ENCODE measurements at regions not wholly inside any gene's neighbourhood (a gene's known extent, or its start where the extent isn't known, plus 50 kb on each side); places are given as distances from the start of the nearest gene placed in this dataset.

DNA sequence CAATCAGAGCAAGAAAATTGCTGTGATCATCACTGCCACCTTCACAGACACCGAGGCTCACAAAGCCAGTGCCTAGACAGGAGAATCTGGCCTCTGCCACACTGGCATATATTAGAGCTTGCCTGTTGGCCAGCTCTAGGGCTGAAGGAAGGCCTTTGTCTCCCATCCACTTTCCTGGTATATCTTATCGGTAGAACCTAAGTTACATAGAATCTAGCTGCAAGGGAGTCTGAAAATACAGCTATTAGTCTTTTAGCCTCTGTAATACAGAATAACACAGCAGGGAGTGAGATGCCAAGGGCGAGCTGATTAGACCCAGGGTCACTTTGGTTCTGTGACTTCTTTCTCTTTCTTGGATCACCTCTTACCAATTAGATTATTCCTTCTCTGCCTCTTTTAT, 154.9 kb upstream of the KL start:
- no peaks in the 10 kb centered on the region for H3K79me2 ChIP-seq (ENCODE audit: low read length)
- H3K27me3 ChIP-seq (replicated peaks; ENCODE audit: insufficient read depth, low read length): no peaks in the 10 kb centered on the region
- no peaks in the 10 kb centered on the region for H4K20me1 ChIP-seq (ENCODE audit: insufficient read depth, low read length)
- H3K36me3 ChIP-seq (replicated peaks; ENCODE audit: insufficient read depth, low read length): no peaks in the 10 kb centered on the region
- no peak overlapping the region for H3K4me2 ChIP-seq (ENCODE audit: low read depth, low read length)
- H2AFZ ChIP-seq (ENCODE audit: low read length): no peak overlapping the region
- H3K27ac ChIP-seq (ENCODE audit: low read length): no peak overlapping the region
- no peaks in the 10 kb centered on the region for H3K9me2 ChIP-seq (replicated peaks; ENCODE audit: insufficient read depth, low read length)
- no peak overlapping the region for H3K4me3 ChIP-seq (ENCODE audit: low read length)
- no peaks in the 10 kb centered on the region for H3K4me1 ChIP-seq (ENCODE audit: low read length)
- H3K9ac ChIP-seq (ENCODE audit: low read length): no peak overlapping the region
- no peaks in the 10 kb centered on the region for H3K9me3 ChIP-seq (replicated peaks; ENCODE audit: insufficient read depth, low read length)
- DNase-seq: no peak
- TF ChIP-seq EZH2phosphoT487 (IDR thresholded peaks at IDR 0.05; ENCODE audit: low read length) (no peak), EZH2 (optimal IDR thresholded peaks at IDR 0.05; ENCODE audit: low read depth, low read length) (no peak)
- TF ChIP-seq, protein P1, sequence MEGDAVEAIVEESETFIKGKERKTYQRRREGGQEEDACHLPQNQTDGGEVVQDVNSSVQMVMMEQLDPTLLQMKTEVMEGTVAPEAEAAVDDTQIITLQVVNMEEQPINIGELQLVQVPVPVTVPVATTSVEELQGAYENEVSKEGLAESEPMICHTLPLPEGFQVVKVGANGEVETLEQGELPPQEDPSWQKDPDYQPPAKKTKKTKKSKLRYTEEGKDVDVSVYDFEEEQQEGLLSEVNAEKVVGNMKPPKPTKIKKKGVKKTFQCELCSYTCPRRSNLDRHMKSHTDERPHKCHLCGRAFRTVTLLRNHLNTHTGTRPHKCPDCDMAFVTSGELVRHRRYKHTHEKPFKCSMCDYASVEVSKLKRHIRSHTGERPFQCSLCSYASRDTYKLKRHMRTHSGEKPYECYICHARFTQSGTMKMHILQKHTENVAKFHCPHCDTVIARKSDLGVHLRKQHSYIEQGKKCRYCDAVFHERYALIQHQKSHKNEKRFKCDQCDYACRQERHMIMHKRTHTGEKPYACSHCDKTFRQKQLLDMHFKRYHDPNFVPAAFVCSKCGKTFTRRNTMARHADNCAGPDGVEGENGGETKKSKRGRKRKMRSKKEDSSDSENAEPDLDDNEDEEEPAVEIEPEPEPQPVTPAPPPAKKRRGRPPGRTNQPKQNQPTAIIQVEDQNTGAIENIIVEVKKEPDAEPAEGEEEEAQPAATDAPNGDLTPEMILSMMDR (IDR thresholded peaks at IDR 0.05; ENCODE audit: low read length): no peak
- H3F3A ChIP-seq (ENCODE audit: insufficient read depth, low read length): no peaks in the 10 kb centered on the region

- Histone ChIP-seq H3K4me3 (ENCODE audit: low read length) (no peak overlapping the region), H3K27ac (ENCODE audit: low read length) (no peak overlapping the region)
These were observed 152.6 kb upstream of the KL start for GRCh38 chr13:32863596-32863995.

GRCh38 chr13:32866921-32867320, 149.3 kb upstream of the KL start:
- Histone ChIP-seq H3K4me2 (ENCODE audit: low read depth, low read length) (no peak overlapping the region), H3K27ac (ENCODE audit: low read length) (no peak overlapping the region), H3K4me3 (ENCODE audit: low read length) (no peak overlapping the region), H4K20me1 (ENCODE audit: insufficient read depth, low read length) (no peaks in the 10 kb centered on the region), H3F3A (ENCODE audit: insufficient read depth, low read length) (no peaks in the 10 kb centered on the region), H3K4me1 (ENCODE audit: low read length) (no peaks in the 10 kb centered on the region), H3K9ac (ENCODE audit: low read length) (no peak overlapping the region), H3K27me3 (replicated peaks; ENCODE audit: insufficient read depth, low read length) (no peaks in the 10 kb centered on the region), H3K9me3 (replicated peaks; ENCODE audit: insufficient read depth, low read length) (no peaks in the 10 kb centered on the region), H3K36me3 (replicated peaks; ENCODE audit: insufficient read depth, low read length) (no peaks in the 10 kb centered on the region), H3K79me2 (ENCODE audit: low read length) (no peaks in the 10 kb centered on the region), H2AFZ (ENCODE audit: low read length) (no peak overlapping the region), H3K9me2 (replicated peaks; ENCODE audit: insufficient read depth, low read length) (no peaks in the 10 kb centered on the region)
- no peak for DNase-seq
- TF ChIP-seq EZH2 (optimal IDR thresholded peaks at IDR 0.05; ENCODE audit: low read depth, low read length) (no peak), EZH2phosphoT487 (IDR thresholded peaks at IDR 0.05; ENCODE audit: low read length) (no peak)
- TF ChIP-seq, protein P1 (IDR thresholded peaks at IDR 0.05; ENCODE audit: low read length): no peak

More at GRCh38 chr13:32863596-32863995, 152.6 kb upstream of the KL start:
- Histone ChIP-seq H3K9ac (ENCODE audit: low read length) (no peak overlapping the region), H3K4me2 (ENCODE audit: low read depth, low read length) (no peak overlapping the region), H3K27me3 (replicated peaks; ENCODE audit: insufficient read depth, low read length) (no peaks in the 10 kb centered on the region), H3F3A (ENCODE audit: insufficient read depth, low read length) (no peaks in the 10 kb centered on the region), H3K9me3 (replicated peaks; ENCODE audit: insufficient read depth, low read length) (no peaks in the 10 kb centered on the region), H2AFZ (ENCODE audit: low read length) (no peak overlapping the region), H3K79me2 (ENCODE audit: low read length) (no peaks in the 10 kb centered on the region), H3K9me2 (replicated peaks; ENCODE audit: insufficient read depth, low read length) (no peaks in the 10 kb centered on the region), H3K4me1 (ENCODE audit: low read length) (no peaks in the 10 kb centered on the region), H4K20me1 (ENCODE audit: insufficient read depth, low read length) (no peaks in the 10 kb centered on the region), H3K36me3 (replicated peaks; ENCODE audit: insufficient read depth, low read length) (no peaks in the 10 kb centered on the region)
- TF ChIP-seq EZH2phosphoT487 (IDR thresholded peaks at IDR 0.05; ENCODE audit: low read length) (no peak), EZH2 (optimal IDR thresholded peaks at IDR 0.05; ENCODE audit: low read depth, low read length) (no peak)
- TF ChIP-seq, protein P1 (IDR thresholded peaks at IDR 0.05; ENCODE audit: low read length): no peak
- no peak for DNase-seq

Measured in MM.1S (cell line).